ENCODE measurements at regions not wholly inside any gene's neighbourhood (a gene's known extent, or its start where the extent isn't known, plus 50 kb on each side); places are given as distances from the start of the nearest gene placed in this dataset.
"Not testable (repeated sequence)": the region's sequence is repeated elsewhere in the genome, so short reads cannot be mapped to it uniquely, and the experiment has no call there.

DNA sequence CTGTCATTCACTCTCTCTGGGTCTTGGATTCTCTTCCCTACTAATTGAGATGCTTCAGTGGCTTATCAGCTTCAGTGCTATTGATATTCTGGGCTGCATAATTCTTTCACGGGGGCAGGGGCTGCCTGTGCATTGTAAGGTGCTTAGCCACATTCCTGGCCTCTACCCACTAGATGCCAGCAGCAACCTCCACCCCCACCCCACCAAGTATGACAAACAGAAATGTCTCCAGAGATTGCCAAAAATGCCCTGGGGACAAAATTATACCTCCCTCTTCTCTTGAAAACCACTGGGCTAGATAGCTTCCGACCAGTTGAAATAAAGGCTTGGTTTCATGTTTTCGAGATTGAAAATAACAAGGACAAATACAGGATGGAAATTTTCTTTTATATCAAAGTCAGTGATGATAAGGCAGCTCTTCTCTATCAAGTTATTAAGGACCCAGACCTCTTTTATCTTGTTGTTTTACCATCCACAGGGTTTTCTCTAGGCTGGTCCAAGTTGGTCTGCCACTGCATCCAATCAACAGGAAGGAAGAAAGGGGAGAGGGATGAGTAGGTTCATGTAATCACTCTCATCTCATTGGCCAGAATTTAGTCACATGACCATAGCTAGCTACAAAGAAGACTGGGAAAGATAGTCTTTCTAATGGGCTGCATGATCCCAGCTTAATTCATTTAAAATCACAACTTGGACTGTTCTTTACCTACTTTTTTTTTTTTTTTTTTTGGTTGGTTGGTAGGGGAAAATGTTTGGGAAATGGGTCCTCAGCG, 92.1 kb upstream of the RANBP3L start:
- no peak for TF ChIP-seq CTCF (conservative IDR thresholded peaks at IDR 0.05)
- DNase-seq (ENCODE audit: low read depth, low spot score) = no peak
- Mint-ChIP-seq H3K27me3 (ENCODE audit: low read depth) (no peaks in the 10 kb centered on the region), H3K4me3 (no peak overlapping the region), H3K4me1 (no peaks in the 10 kb centered on the region), H3K9me3 (no peaks in the 10 kb centered on the region), H3K27ac (ENCODE audit: unreplicated experiment) (no peak overlapping the region), H3K36me3 (ENCODE audit: low read depth) (no peaks in the 10 kb centered on the region)

GRCh38 chr5:36395260-36395659, 93.6 kb upstream of the RANBP3L start:
- H3K27ac Mint-ChIP-seq (ENCODE audit: unreplicated experiment) = no peak overlapping the region
- no peaks in the 10 kb centered on the region for H3K4me1 Mint-ChIP-seq
- H3K9me3 Mint-ChIP-seq = no peaks in the 10 kb centered on the region
- H3K4me3 Mint-ChIP-seq = no peak overlapping the region
- no peak for TF ChIP-seq CTCF (conservative IDR thresholded peaks at IDR 0.05)
- H3K27me3 Mint-ChIP-seq (ENCODE audit: low read depth) = no peaks in the 10 kb centered on the region
- no peaks in the 10 kb centered on the region for H3K36me3 Mint-ChIP-seq (ENCODE audit: low read depth)
- DNase-seq (ENCODE audit: low read depth, low spot score) = no peak

DNA sequence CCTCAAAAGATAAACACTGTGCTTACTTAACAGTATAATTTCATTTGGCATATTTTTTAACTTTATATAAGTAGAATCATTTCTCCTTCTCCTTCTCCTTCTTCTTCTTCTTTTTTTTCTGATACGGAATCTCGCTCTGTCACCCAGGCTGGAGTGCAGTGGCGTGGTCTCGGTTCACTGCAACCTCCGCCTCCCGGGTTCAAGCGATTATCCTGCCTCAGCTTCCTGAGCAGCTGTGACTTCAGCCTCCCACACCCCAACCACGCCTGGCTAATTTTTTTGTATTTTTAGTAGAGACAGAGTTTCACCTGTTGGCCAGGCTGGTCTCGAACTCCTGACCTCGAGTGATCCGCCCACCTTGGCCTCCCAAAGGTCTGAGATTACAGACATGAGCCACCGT, 94.2 kb upstream of the RANBP3L start:
- not testable (repeated sequence) for H3K27me3 Mint-ChIP-seq (ENCODE audit: low read depth); H3K27ac Mint-ChIP-seq (ENCODE audit: unreplicated experiment); H3K36me3 Mint-ChIP-seq (ENCODE audit: low read depth); H3K9me3 Mint-ChIP-seq; H3K4me1 Mint-ChIP-seq; H3K4me3 Mint-ChIP-seq; DNase-seq (ENCODE audit: low read depth, low spot score)

- no peaks in the 10 kb centered on the region for H3K4me1 Mint-ChIP-seq
- TF ChIP-seq CTCF (conservative IDR thresholded peaks at IDR 0.05) = no peak
- H3K36me3 Mint-ChIP-seq (ENCODE audit: low read depth) = no peaks in the 10 kb centered on the region
- H3K27ac Mint-ChIP-seq (ENCODE audit: unreplicated experiment) = no peak overlapping the region
- H3K27me3 Mint-ChIP-seq (ENCODE audit: low read depth) = no peaks in the 10 kb centered on the region
- DNase-seq (ENCODE audit: low read depth, low spot score) = no peak
- no peak overlapping the region for H3K4me3 Mint-ChIP-seq
- H3K9me3 Mint-ChIP-seq = no peaks in the 10 kb centered on the region
Observed at GRCh38 chr5:36396640-36397039, 94.9 kb upstream of the RANBP3L start.

DNA sequence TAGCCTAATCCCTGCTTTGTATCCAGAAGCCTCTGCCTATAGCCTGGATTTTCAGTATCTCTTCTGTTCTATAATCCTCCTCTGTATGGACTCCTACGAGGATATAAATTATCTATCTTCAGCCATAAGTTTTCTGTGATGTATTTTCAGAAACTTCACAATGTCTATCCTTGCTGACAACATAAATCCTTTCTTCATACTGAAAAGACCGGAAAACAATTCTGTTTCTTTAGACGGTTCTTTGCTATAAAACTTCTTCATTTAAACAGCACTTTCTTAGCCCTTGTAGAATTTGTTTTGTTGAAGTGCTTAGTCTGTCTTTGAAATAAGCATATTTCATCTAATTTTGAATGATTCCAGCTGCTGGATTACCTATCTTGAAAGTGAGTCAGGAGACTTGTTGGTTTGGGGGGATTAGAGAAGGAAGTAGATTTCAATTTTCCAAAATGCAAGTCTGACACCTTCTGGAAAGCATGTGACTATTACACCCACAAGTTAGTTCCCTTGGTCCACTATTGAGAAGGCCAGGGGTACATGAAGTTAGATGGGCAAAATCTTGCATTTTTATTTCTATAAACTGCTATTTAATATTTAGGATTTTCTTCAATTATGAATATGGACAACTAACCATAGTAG, 96.3 kb upstream of the RANBP3L start:
- no peaks in the 10 kb centered on the region for H3K36me3 Mint-ChIP-seq (ENCODE audit: low read depth)
- no peak overlapping the region for H3K27ac Mint-ChIP-seq (ENCODE audit: unreplicated experiment)
- no peaks in the 10 kb centered on the region for H3K27me3 Mint-ChIP-seq (ENCODE audit: low read depth)
- H3K9me3 Mint-ChIP-seq = no peaks in the 10 kb centered on the region
- no peak overlapping the region for H3K4me3 Mint-ChIP-seq
- DNase-seq (ENCODE audit: low read depth, low spot score) = no peak
- peak; percentile 47 for TF ChIP-seq CTCF (conservative IDR thresholded peaks at IDR 0.05)
- no peaks in the 10 kb centered on the region for H3K4me1 Mint-ChIP-seq

GRCh38 chr5:36402512-36402906, 100.8 kb upstream of the RANBP3L start:
- DNase-seq (ENCODE audit: low read depth, low spot score) = no peak
- Mint-ChIP-seq H3K27me3 (ENCODE audit: low read depth) (no peaks in the 10 kb centered on the region), H3K36me3 (ENCODE audit: low read depth) (no peaks in the 10 kb centered on the region), H3K4me1 (no peaks in the 10 kb centered on the region), H3K9me3 (no peaks in the 10 kb centered on the region), H3K27ac (ENCODE audit: unreplicated experiment) (no peak overlapping the region), H3K4me3 (no peak overlapping the region)
- no peak for TF ChIP-seq CTCF (conservative IDR thresholded peaks at IDR 0.05)
